Nucleus accumbens (tissue), 56 donors: ENCODE measurements at regions not wholly inside any gene's neighbourhood (a gene's known extent, or its start where the extent isn't known, plus 50 kb on each side); places are given as distances from the start of the nearest gene placed in this dataset.
"Not testable (repeated sequence)": the region's sequence is repeated elsewhere in the genome, so short reads cannot be mapped to it uniquely, and the experiment has no call there.

Source experiments
- DNase-seq, 56 donors: peaks; one replicate each; lab custom pipeline; 2025; lab: John Stamatoyannopoulos, UW

DNA sequence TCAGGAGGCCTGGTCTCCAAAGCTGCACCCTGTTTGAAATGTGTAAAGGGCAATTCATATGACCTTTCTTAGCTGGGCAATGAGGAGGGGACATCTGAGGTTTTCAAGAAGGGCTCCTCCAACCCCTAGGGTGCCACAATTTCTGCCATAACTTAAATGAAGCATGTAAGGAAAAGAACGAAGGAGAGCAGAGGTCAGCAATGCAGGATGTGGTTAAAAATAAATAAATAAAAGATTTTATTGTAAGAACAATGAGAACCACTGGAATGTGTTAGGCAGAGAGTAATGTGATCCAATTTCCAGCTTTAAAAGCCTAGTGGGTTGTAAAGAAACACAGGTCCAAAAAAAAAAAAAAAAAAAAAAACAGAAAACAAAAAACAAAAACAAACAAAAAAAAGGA is 673.1 kb downstream of the TNS3 start:
- no peak for DNase-seq

DNA sequence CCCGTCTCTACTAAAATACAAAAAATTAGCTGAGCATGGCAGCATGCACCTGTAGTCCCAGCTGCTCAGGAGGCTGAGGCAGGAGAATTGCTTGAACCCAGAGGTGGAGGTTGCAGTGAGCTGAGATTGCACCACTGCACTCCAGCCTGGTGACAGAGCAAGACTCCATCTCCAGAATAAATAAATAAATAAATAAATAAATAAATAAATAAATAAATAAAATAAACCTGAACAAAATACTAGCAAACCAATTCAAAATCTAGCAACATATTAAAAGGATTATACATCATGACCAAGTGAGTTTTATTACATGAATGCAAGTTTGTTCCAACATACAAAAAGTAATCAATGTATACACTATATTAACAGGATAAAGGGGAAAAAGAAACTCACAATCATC is 677.4 kb downstream of the TNS3 start:
- not testable (repeated sequence) for DNase-seq

DNA sequence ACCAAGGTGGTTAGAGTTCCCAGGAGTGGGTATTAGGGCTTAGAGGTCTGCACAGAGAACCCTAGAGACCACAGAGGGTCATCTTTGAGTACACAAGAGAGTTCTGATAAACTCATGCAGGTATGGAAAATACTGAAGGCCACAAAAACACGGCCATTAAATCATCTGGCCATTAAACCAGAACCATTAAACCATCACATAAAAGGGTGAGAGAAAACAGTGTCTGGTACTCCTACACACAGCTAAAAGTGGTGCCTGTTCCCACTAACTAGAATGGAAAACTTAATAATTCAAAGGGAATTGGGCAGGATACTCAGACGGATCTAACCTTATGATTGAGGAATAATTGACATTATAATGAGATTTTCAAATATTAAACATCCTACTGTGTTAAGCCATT is 679.4 kb downstream of the TNS3 start:
- no peak for DNase-seq

DNA sequence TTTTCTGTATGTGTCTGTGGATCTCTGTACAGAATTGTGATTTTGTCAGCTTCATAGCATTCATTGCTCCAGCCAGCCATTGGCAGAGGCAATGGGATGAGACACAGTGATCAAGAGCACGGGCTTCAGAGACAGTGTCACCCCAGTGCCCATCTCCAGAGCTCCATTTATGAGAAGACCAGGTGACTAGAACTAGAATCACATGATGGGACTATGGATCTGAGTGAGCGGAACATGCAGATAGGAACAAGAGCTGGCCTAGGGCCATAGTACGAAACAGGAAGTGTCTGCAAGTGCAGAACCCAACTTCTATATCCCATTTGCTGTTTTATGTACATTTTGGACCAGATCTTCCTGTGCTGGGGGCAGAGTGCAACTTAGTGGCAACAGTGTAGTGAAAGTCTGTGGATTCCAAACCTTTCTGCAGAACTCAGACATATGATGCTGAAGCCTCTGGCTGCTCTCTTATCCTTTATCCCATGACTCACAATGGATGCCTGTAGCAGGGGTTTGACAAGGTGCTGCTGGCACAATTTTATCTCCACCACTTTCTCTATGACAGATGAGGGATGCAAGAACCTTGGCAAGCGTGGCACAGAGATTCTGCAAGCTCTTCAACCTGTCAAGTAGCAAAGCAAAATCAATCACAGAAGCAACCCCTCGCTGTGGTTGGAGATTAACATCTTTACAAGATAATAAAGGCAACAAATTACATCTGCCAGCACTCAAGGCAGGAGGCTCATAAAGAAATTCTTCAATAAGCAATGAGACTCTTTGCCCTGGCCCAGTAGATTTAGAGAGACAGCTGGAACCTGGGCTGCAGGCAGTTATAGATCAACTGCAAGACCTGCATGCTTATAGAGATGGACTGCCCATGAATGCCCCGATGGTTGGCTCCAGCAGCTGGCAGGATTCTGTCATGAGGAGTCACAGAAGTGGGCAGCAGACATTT is 681.3 kb downstream of the TNS3 start:
- no peak for DNase-seq

GRCh38 chr7:46897381-46897780 is 684.5 kb downstream of the TNS3 start:
- no peak for DNase-seq

- no peak for DNase-seq
These were observed 695.1 kb downstream of the TNS3 start for GRCh38 chr7:46886669-46887374.

- DNase-seq: no peak
These were observed 696.7 kb downstream of the TNS3 start for GRCh38 chr7:46885167-46885566.

- no peak for DNase-seq
These were observed 700.3 kb downstream of the TNS3 start for GRCh38 chr7:46881507-46882127.

DNA sequence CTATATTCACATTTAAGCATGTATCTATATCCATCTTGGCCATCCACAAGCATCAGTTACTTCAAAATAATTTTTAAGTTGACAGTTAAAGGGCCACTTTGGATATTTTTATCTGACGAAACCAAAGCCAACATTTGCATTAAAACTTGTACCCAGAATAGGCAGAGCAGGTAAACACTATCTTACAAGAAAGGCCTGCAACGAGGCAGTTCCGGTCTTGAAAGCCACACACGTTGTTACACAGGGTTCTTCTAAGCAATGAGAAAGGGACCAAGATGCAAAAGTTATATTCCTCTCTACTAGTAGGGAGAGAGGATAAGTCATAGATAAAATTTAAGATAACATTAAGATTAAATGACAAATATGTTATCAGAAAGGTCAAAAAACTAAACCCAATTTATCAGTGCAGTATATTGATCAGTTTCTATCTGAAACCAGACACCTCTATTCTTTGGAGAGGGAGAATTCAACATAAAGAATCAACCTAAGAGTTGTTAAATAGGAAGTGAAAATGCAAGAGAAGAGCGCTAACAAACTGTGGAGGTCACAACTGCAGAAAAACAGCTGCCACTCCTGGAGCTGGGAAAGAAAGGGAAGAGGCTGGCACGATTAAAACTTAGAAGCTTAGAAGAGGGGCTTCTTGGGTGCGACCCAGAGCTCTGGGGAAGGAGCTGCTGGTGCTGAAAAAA is 701.3 kb downstream of the TNS3 start:
- DNase-seq: no peak

GRCh38 chr7:46879783-46880182 is 702.1 kb downstream of the TNS3 start:
- DNase-seq: no peak

DNA sequence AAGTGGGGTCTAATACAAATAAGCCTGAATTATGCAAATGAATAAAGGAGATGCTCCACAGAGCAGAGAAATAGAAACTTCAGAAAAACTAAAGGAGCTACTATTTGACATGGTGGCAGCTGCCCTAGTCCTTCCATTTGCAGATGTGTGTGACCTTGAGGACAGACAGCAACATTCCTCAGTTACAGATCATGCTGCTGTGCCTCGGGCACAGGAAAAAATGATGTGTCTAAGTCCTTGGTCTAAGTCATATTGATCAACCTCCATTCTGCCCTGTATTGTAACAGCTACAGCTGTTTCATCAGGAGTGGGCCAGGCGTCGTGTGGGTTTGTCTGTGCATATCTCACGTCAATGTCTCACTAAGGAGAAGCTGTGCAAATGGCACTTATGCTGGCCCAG is 710.4 kb downstream of the TNS3 start:
- no peak for DNase-seq

- no peak for DNase-seq
These were observed 717.2 kb downstream of the TNS3 start for GRCh38 chr7:46864716-46865115.

DNA sequence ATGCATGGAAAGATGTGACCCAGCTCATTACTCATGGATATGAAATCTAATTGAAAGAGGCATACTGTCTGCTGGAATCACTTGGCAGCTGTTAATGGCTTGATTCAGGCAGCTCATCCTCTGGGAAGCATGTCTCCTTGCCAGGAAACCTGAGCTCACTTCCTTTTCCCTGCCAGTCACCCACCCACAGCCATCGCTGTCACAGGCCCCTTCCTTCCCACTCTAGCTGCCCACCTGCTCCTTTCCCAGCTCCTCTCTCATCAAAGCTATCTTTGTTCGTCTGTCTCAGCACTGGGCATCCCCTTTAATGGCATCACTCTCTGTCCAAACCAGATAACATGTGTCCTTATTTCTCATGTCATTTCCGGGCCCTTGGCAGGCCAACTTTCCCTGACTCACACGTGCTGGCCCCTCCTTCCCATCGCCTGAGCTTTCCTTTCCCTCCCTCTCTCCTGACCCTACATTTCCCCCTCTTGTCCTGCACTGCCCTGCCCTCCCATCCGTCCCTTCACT is 721.9 kb downstream of the TNS3 start:
- peak in 1 of 56 donors; percentile 2 for DNase-seq

GRCh38 chr7:46855851-46856250 is 726.1 kb downstream of the TNS3 start:
- DNase-seq: no peak

- DNase-seq: no peak
These were observed 726.9 kb downstream of the TNS3 start for GRCh38 chr7:46854958-46855473.

- no peak for DNase-seq
These were observed 728.5 kb downstream of the TNS3 start for GRCh38 chr7:46853451-46853850.

DNA sequence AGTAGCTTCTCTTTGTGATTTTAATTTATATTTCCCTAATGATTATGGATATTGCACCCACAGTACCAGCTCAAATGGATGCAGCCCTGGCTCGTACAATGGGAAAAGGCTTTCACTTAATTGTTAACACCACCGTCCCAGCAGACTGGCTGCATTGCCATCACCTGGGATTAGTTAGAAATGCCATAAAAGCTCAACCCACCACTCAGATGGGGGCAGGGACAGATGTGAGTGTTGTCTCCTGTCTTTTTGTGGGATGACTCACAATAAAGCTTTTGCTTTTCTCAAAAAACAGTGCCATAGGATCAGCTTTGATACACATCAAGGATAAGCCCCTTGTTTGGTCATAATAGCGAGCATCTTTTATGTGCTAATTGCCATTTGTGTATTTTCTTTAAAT is 729.1 kb downstream of the TNS3 start:
- DNase-seq: no peak

GRCh38 chr7:46850563-46851330 is 731.2 kb downstream of the TNS3 start:
- no peak for DNase-seq

DNA sequence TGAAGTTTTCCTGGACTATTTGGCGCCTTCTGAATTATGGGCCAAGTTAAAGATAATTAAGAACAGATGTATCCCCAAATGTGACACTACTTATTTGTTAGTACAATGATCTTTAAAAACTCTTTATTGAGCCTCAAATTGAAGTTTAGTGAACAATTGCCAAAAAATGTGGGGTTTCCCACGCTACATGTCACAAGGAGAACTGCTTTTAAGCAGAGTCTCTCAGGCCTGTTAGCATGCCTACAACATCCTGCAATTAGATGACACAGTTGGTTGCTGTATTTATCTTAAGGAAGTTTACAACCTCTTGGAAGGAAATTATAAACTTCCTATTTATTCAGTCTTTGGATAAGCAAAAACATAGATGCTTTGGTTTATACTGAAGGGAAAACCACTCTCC is 733.0 kb downstream of the TNS3 start:
- DNase-seq: no peak

GRCh38 chr7:46848311-46848710 is 733.6 kb downstream of the TNS3 start:
- no peak for DNase-seq
